ENCODE measurements at regions not wholly inside any gene's neighbourhood (a gene's known extent, or its start where the extent isn't known, plus 50 kb on each side); places are given as distances from the start of the nearest gene placed in this dataset.

DNA sequence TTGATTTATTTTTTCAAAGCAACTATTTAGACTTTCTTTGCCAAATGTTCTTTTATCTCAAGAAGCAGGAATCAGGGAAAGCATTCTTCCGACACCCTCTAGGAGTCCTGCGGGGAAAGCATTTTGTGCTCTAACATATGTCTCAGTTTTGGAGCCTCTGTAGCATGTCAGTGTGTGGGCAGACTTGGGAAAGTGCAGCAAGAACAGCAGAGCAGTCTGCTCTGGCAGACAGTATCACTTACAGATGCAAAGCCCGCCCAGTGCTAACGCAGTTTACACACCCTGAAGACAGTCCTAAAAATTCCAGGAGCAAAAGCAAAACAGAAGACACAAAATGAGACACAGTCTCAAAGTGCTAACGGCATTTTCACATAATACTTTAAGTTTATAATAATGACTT, 393.5 kb downstream of the KLF12 start:
- no peak for DNase-seq

DNA sequence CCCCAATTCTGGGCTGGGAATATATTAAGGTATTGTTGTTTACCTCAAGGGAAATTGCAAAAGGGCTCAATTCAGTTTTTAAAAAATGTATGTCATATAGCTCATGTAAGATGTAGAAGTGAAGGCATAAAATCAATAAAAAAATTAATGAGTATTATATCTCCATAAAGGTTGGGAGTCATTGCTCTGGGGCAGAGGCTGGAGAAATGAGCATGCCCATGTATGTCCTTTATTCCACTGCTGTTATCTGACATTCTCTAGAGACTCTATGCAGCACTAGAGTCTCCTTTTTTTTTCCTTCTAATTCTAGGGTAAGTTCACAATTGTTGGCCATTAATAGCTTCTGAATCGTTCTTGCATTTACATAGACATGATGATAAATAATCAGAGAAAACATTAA, 394.8 kb downstream of the KLF12 start:
- no peak for DNase-seq

GRCh38 chr13:73738626-73739025, 395.6 kb downstream of the KLF12 start:
- DNase-seq = no peak

- DNase-seq = no peak
Observed at GRCh38 chr13:73737214-73737613, 397.0 kb downstream of the KLF12 start.

GRCh38 chr13:73733706-73734105, 400.5 kb downstream of the KLF12 start:
- no peak for DNase-seq

GRCh38 chr13:73732350-73732749, 401.9 kb downstream of the KLF12 start:
- DNase-seq = no peak

DNA sequence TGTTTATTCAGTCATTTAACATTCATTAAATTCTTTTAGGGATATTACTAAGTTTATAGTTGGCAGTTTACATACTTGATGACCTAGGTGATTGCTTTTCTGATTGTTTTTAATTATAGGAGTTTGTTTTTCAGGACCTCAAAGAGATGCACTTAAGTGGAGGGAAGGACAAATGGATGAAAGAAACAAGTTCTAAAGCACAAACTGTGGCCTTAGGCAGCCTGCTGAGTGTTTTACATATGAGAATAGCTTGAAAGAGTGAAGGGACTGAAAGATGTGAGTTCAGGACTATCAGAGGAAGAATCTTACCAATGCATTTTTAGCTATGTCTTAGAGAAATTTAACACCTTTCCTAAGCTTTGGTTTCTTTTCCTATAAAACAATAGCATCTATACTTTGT, 402.6 kb downstream of the KLF12 start:
- DNase-seq = no peak

- no peak for DNase-seq
Observed at GRCh38 chr13:73730014-73730413, 404.2 kb downstream of the KLF12 start.

DNA sequence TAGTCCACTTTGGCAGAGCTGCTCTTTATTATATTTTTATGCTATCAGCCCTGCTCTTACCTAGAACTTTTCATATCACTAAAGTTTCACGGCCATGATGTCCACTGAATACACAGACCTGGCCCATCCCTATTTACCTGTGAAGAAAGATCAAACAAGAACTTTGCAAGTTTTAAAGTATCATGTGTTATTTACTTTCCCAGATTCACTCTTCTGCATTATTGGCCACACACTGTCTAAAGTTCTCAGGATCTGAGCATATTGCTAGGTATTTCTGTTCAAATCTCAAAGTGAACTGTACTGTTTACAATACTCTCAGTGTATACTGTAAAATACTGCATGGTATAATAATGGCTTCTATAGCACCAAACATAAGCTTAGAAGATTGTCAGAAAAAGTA, 405.2 kb downstream of the KLF12 start:
- no peak for DNase-seq

DNA sequence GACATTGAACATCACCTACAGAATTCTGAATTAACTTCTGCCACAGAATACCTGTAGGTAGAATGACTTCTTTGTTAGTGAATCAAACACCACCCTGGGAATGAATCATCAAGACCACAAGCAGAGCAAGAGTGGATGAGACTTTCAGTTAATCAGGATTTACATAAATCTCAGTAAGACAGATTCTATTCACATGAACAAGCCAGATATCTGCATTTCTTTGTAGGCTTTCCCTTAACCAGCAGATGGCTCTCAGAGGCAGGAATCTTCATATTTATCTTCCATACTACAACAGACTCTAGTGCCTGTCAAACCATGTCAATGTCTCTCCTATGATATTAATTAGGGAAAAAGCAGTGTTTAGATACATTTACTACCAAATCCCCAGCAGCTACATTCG, 412.1 kb downstream of the KLF12 start:
- no peak for DNase-seq

- DNase-seq = no peak
Observed at GRCh38 chr13:73721571-73721970, 412.6 kb downstream of the KLF12 start.

GRCh38 chr13:73720216-73720840, 413.9 kb downstream of the KLF12 start:
- DNase-seq = no peak

DNA sequence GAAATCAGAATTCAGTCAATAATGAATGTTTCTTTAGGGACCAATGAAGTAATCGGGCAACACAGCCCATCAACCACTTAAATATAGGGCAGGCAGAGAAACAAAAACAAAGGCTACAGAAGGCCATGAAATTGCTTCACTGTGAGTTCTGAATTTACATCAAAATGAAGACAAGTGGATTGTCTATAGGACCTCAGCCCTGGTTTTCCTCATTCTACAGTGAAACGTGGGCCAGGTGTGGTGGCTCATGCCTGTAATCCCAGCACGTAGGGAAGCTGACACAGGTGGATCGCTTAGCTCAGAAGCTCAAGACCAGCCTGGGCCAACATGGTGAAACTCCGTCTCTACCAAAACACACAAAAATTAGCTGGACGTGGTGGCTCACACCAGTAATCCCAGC, 416.0 kb downstream of the KLF12 start:
- DNase-seq = no peak

GRCh38 chr13:73717632-73718031, 416.6 kb downstream of the KLF12 start:
- no peak for DNase-seq

GRCh38 chr13:73715911-73716510, 418.2 kb downstream of the KLF12 start:
- no peak for DNase-seq

DNA sequence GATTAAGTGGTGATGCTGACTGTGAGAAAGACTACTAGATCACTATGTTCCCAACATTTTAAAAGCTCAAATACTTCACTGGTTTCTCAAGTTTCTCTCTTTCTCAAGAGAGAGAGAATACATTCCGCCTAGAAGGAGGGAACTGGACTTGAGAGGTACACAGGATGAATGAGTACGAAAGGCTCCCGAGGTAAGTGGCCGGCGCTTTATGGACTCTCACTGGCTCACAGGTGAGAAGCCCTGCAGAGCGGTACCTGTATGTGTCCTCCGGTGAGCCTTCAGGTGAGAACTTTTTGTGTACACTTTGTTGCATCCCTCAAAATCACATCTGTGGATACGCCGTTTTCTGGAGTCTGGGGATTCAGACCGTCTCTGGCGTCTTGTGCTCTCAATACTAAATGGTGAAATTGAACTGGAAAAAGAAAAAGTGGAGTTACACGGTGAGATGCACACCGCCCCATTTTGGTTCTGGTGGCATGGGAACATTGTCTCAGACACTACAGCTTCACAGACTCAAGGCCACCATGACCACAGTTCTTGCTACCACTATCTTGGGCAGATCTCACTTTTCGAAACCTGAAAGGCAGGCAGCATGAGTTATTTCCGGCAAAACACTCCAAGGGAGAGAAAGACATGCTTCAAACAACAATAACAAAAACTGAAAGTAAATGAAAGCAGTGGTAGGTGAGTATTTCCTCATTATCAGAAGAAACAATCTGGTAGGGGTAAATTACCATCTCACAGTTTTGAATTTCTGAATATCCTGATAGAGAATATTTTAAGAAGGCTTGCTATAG, 418.9 kb downstream of the KLF12 start:
- no peak for DNase-seq

DNA sequence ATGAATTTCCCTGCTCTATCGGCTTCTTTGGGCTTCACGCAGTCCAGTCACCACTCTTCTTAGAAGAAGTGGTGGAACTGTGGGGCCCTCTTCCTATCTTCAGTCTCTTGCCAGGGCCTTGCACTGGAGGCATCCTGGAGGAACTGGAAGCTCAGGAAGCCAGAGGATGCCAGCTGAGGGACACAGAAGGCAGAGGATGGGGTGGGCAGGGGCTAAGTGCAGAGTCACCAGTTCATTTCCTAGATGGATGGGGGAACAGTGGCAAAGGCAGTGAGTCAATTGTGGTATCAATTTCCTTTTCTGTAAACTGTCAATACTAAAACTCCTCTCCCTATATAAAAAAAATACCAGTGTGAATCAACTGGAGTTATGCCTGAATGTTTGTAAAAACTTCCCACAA, 419.7 kb downstream of the KLF12 start:
- no peak for DNase-seq

GRCh38 chr13:73708393-73708985, 425.7 kb downstream of the KLF12 start:
- peak; percentile 43 to 74 for DNase-seq

DNA sequence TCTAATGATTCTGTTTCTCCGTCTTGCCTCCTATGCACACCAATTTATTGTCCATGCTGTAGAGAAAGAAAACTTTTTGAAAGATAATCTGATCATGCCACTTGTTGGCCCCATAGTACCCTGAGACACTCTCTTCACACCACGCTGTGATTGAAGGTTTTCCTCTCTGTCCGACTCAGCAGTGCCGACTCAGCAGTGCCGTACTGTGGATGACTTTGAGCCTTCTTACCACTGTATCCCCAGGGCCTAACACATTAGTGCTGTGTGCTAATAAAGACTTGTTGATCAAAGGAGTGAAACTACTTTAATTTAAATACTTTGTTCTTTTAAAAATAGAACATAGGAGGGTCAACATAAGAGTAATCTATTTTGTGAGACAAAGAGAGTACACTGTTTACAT, 429.6 kb downstream of the KLF12 start:
- DNase-seq = no peak

- DNase-seq = no peak
Observed at GRCh38 chr13:73703606-73704005, 430.6 kb downstream of the KLF12 start.

- no peak for DNase-seq
Observed at GRCh38 chr13:73702419-73703071, 431.7 kb downstream of the KLF12 start.

DNA sequence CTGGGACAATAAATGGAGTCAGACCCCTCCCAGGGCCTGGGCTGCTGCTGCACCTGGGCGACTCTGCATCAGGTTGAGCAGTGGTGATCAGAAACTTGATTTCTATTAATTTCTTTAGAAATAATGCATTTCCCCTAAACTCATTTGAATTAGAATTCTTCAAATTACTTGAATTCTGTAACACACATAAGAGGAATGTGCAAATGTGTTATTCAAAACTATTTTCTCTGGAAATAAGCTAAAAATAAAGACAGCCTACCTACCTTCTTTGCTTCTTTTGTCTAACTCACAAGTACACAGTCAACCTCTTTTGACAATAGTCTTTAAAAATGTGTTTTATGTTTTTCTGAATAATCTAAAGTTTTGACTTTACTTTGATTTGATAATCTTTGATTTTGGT, 433.0 kb downstream of the KLF12 start:
- DNase-seq = no peak

GRCh38 chr13:73698859-73699258, 435.3 kb downstream of the KLF12 start:
- DNase-seq = no peak
